ENCODE measurements at regions not wholly inside any gene's neighbourhood (a gene's known extent, or its start where the extent isn't known, plus 50 kb on each side); places are given as distances from the start of the nearest gene placed in this dataset.

- TF ChIP-seq CTCF (IDR thresholded peaks at IDR 0.05): no peak
- TF ChIP-seq POLR2A (IDR thresholded peaks at IDR 0.05): no peak
Measured at GRCh38 chr6:86380571-86381125, 556.7 kb upstream of the HTR1E start.
